NT2/D1 (cell line): ENCODE measurements at regions not wholly inside any gene's neighbourhood (a gene's known extent, or its start where the extent isn't known, plus 50 kb on each side); places are given as distances from the start of the nearest gene placed in this dataset.

ENCODE experiments used
- SUZ12 ChIP-seq: IDR thresholded peaks from 2 replicates; pipeline ENCODE4 v1.6.1; 2011; ENCODE audit not compliant: insufficient read length, insufficient read depth; ENCODE audit errors: extremely low read depth
- YY1 ChIP-seq: IDR thresholded peaks from 2 replicates; pipeline ENCODE4 v1.6.1; 2011; ENCODE audit not compliant: insufficient read length, insufficient read depth
- ZNF274 ChIP-seq: IDR thresholded peaks from 2 replicates; pipeline ENCODE4 v1.6.1; 2011; ENCODE audit warnings: mild to moderate bottlenecking, low read depth, low read length

- TF ChIP-seq ZNF274 (no peak), YY1 (no peak), SUZ12 (no peak)
These were observed 813.2 kb downstream of the AACS start for GRCh38 chr12:125878483-125878882.
